ENCODE measurements at regions not wholly inside any gene's neighbourhood (a gene's known extent, or its start where the extent isn't known, plus 50 kb on each side); places are given as distances from the start of the nearest gene placed in this dataset.

GRCh38 chr9:119959846-119960545 lies 590.8 kb upstream of the BRINP1 start:
- no peak overlapping the region for H3K4me3 ChIP-seq
- no peaks in the 10 kb centered on the region for H3K9me3 ChIP-seq (replicated peaks in 1 of 3)
- H3K4me1 ChIP-seq (replicated peaks in 1 of 2) = no peaks in the 10 kb centered on the region
- TF ChIP-seq POLR2A (IDR thresholded peaks at IDR 0.05) (no peak), CTCF (IDR thresholded peaks at IDR 0.05) (no peak)
- no peak overlapping the region for H3K27ac ChIP-seq
- intact Hi-C loops (cut with DNase I) = loop anchor here in 1 of 2 donors (5.0 to 10.0 kb wide), 3 partner anchors 387 to 575 kb away; no protein-coding TSS in a partner anchor
- no peak for DNase-seq
- 62 to 76% (median 71%) methylated on average over 6 of the region's 6 CpGs for WGBS, 4 donors
- no peaks in the 10 kb centered on the region for H3K36me3 ChIP-seq (replicated peaks in 1 of 2)
- H3K27me3 ChIP-seq = no peaks in the 10 kb centered on the region

DNA sequence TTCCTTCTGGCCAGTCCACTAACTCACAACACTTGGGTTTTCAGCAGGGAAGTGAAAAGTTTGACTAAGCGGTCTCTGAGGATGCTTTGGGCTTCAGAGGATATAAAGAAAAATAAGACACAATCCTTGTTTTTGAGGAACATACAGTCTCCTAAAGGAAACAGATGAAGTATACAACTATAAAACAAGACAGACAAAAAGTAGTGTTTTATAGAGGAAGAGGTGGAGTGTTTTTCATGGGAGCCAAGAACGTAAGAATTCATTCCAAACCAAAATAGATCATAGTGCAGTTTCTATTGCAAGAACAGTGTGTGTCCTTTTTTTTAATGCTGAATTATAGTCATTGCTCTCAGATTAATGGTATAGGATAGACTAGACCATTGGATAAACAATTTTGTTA lies 586.9 kb upstream of the BRINP1 start:
- intact Hi-C loops (cut with DNase I) = no loop called here
- Histone ChIP-seq H3K4me3 (no peak overlapping the region), H3K9me3 (replicated peaks in 1 of 3) (no peaks in the 10 kb centered on the region), H3K27me3 (no peaks in the 10 kb centered on the region), H3K4me1 (replicated peaks in 1 of 2) (no peaks in the 10 kb centered on the region), H3K36me3 (replicated peaks in 1 of 2) (no peaks in the 10 kb centered on the region), H3K27ac (no peak overlapping the region)
- WGBS, 4 donors = 48 to 76% (median 58%) methylated on average over 2 of the region's 2 CpGs
- TF ChIP-seq POLR2A (IDR thresholded peaks at IDR 0.05) (no peak), CTCF (IDR thresholded peaks at IDR 0.05) (no peak)
- no peak for DNase-seq

GRCh38 chr9:119955276-119955675 lies 586.0 kb upstream of the BRINP1 start:
- DNase-seq = no peak
- 33 to 53% (median 45%) methylated on average over 3 of the region's 3 CpGs for WGBS, 4 donors
- Histone ChIP-seq H3K9me3 (replicated peaks in 1 of 3) (no peaks in the 10 kb centered on the region), H3K4me3 (no peak overlapping the region), H3K27me3 (no peaks in the 10 kb centered on the region), H3K36me3 (replicated peaks in 1 of 2) (no peaks in the 10 kb centered on the region), H3K27ac (no peak overlapping the region), H3K4me1 (replicated peaks in 1 of 2) (no peaks in the 10 kb centered on the region)
- TF ChIP-seq POLR2A (IDR thresholded peaks at IDR 0.05) (no peak), CTCF (IDR thresholded peaks at IDR 0.05) (no peak)
- intact Hi-C loops (cut with DNase I) = no loop called here

DNA sequence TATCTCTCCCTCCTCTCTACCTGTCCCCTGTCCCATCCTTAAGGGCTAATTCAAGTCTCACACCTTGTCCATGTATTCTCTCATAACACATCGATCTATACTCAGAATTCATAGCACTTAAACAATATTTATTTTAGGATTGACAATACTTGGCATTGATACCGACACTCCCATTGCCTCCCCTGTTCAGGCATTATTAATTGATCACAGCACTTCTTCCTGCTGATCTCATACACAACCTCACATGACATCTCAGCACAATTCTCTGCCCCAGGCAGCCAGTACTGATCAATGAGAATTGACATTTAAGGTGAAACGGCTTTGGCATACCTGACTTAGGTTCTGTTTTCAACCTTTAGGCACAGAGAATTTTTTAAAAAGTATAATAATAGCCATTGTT lies 582.4 kb upstream of the BRINP1 start:
- H3K27ac ChIP-seq = peak overlapping the region in 1 of 5 donors; percentile 55
- no peaks in the 10 kb centered on the region for H3K27me3 ChIP-seq
- no peaks in the 10 kb centered on the region for H3K36me3 ChIP-seq (replicated peaks in 1 of 2)
- intact Hi-C loops (cut with DNase I) = no loop called here
- WGBS, 4 donors = 62 to 80% (median 77%) methylated on average over 3 of the region's 3 CpGs
- DNase-seq = no peak
- TF ChIP-seq CTCF (IDR thresholded peaks at IDR 0.05) (no peak), POLR2A (IDR thresholded peaks at IDR 0.05) (no peak)
- no peaks in the 10 kb centered on the region for H3K9me3 ChIP-seq (replicated peaks in 1 of 3)
- H3K4me3 ChIP-seq = no peak overlapping the region
- no peaks in the 10 kb centered on the region for H3K4me1 ChIP-seq (replicated peaks in 1 of 2)
